ENCODE measurements at regions not wholly inside any gene's neighbourhood (a gene's known extent, or its start where the extent isn't known, plus 50 kb on each side); places are given as distances from the start of the nearest gene placed in this dataset.

- intact Hi-C loops (cut with micrococcal nuclease) (no loop called here), in situ Hi-C loops (cut with MboI) (no loop called here)
- no peaks in the 10 kb centered on the region for H3K9me1 ChIP-seq (ENCODE audit: control insufficient read depth, insufficient read depth, low read length)
- H3K4me1 ChIP-seq (replicated peaks in 1 of 2; ENCODE audit: control insufficient read depth in 2 of 2, insufficient read depth in 2 of 2, low read length in 2 of 2), result no peaks in the 10 kb centered on the region
- POLR2A ChIA-PET, result no interaction called here
- ATAC-seq, result no peak; the same call in 2 of the 3 replicates
- H3K9ac ChIP-seq (ENCODE audit: insufficient read depth in 1 of 2, low read depth in 2 of 2, low read length in 2 of 2), result no peak overlapping the region
- TF ChIP-seq RFX1 (IDR thresholded peaks at IDR 0.05) (peak; percentile 64), HNRNPK (IDR thresholded peaks at IDR 0.05; ENCODE audit: low read depth, low read length, poor library complexity, severe bottlenecking) (no peak), MYNN (IDR thresholded peaks at IDR 0.05) (0 out of 2 replicates have a peak, but pooled peaks have one; percentile 22), MYNN (CRISPR knock-in tag; IDR thresholded peaks at IDR 0.05) (no peak)
- BruUV-seq (replicated peaks), result no TSS peak
- no peaks in the 10 kb centered on the region for H3K36me3 ChIP-seq (ENCODE audit: control insufficient read depth, insufficient read depth, low read length)
- H2AFZ ChIP-seq (ENCODE audit: low read depth, low read length), result no peak overlapping the region
- no peak overlapping the region for H3K4me2 ChIP-seq (ENCODE audit: insufficient read depth, low read length)
- CTCF ChIA-PET (ENCODE audit: low intra/inter-chr PET ratio), result no interaction called here
- H3K9me3 ChIP-seq (replicated peaks; ENCODE audit: control insufficient read depth, insufficient read depth, low read depth, low read length), result no peaks in the 10 kb centered on the region
- H3K27me3 ChIP-seq (ENCODE audit: control insufficient read depth in 2 of 2, insufficient read depth in 2 of 2, low read length in 2 of 2), result no peaks in the 10 kb centered on the region
- no peaks in the 10 kb centered on the region for H3K79me2 ChIP-seq (ENCODE audit: control insufficient read depth, insufficient read depth, low read length)
- no peak for DNase-seq (ENCODE audit: extremely low read depth in 1 of 4, low spot score in 3 of 4)
- H3K4me3 ChIP-seq, result no peak overlapping the region
- WGBS (ENCODE audit: insufficient coverage, low coverage, missing lambda C conversion rate), result 11% methylated on average over 3 of the region's 3 CpGs
- H3K27ac ChIP-seq (ENCODE audit: extremely low read depth, low read depth, low read length), result no peak overlapping the region
- FAIRE-seq, result no peak
- H4K20me1 ChIP-seq (replicated peaks; ENCODE audit: control insufficient read depth, insufficient read depth, low read length), result no peaks in the 10 kb centered on the region
These were observed 1531.1 kb downstream of the SI start for GRCh38 chr3:163547014-163547685.

GRCh38 chr3:163543662-163544061, 1534.6 kb downstream of the SI start:
- H3K4me3 ChIP-seq, result no peak overlapping the region
- H3K9ac ChIP-seq (ENCODE audit: insufficient read depth in 1 of 2, low read depth in 2 of 2, low read length in 2 of 2), result no peak overlapping the region
- no peaks in the 10 kb centered on the region for H3K4me1 ChIP-seq (replicated peaks in 1 of 2; ENCODE audit: control insufficient read depth in 2 of 2, insufficient read depth in 2 of 2, low read length in 2 of 2)
- no peaks in the 10 kb centered on the region for H3K27me3 ChIP-seq (ENCODE audit: control insufficient read depth in 2 of 2, insufficient read depth in 2 of 2, low read length in 2 of 2)
- no peak for ATAC-seq
- H3K79me2 ChIP-seq (ENCODE audit: control insufficient read depth, insufficient read depth, low read length), result no peaks in the 10 kb centered on the region
- in situ Hi-C loops (cut with MboI) (no loop called here), intact Hi-C loops (cut with micrococcal nuclease) (no loop called here)
- no TSS peak for BruUV-seq (replicated peaks)
- H3K36me3 ChIP-seq (ENCODE audit: control insufficient read depth, insufficient read depth, low read length), result no peaks in the 10 kb centered on the region
- no peaks in the 10 kb centered on the region for H3K9me3 ChIP-seq (replicated peaks; ENCODE audit: control insufficient read depth, insufficient read depth, low read depth, low read length)
- no peaks in the 10 kb centered on the region for H4K20me1 ChIP-seq (replicated peaks; ENCODE audit: control insufficient read depth, insufficient read depth, low read length)
- no peak overlapping the region for H2AFZ ChIP-seq (ENCODE audit: low read depth, low read length)
- no peaks in the 10 kb centered on the region for H3K9me1 ChIP-seq (ENCODE audit: control insufficient read depth, insufficient read depth, low read length)
- CTCF ChIA-PET (ENCODE audit: low intra/inter-chr PET ratio), result no interaction called here
- POLR2A ChIA-PET, result interaction anchor here (0.6 kb wide), 1 partner anchor 11 kb away, joined by 3 read pairs; no protein-coding TSS in a partner anchor
- WGBS (ENCODE audit: insufficient coverage, low coverage, missing lambda C conversion rate), result 16% methylated on average over 2 of the region's 2 CpGs
- no peak for FAIRE-seq
- no peak for DNase-seq (ENCODE audit: extremely low read depth in 1 of 4, low spot score in 3 of 4)
- no peak overlapping the region for H3K27ac ChIP-seq (ENCODE audit: extremely low read depth, low read depth, low read length)
- no peak overlapping the region for H3K4me2 ChIP-seq (ENCODE audit: insufficient read depth, low read length)
- no peak for TF ChIP-seq TRIM28 (IDR thresholded peaks at IDR 0.05)
- TF ChIP-seq MAZ (CRISPR knock-in tag; conservative IDR thresholded peaks at IDR 0.05 in 1 of 2, IDR thresholded peaks at IDR 0.05 in 1 of 2), result no peak
- no peak for TF ChIP-seq HES1 (IDR thresholded peaks at IDR 0.05; ENCODE audit: low read depth)
- no peak for TF ChIP-seq E2F4 (CRISPR knock-in tag; IDR thresholded peaks at IDR 0.05; ENCODE audit: low read depth)
- no peak for TF ChIP-seq ZNF57 (CRISPR knock-in tag; IDR thresholded peaks at IDR 0.05)
- TF ChIP-seq ARID3A (IDR thresholded peaks at IDR 0.05; ENCODE audit: borderline replicate concordance, low read depth, low read length), result no peak
- no peak for TF ChIP-seq ZBTB7A (IDR thresholded peaks at IDR 0.05; ENCODE audit: borderline replicate concordance, control insufficient read depth, low read depth, low read length)
